HG03469 (cell line): ENCODE measurements at regions not wholly inside any gene's neighbourhood (a gene's known extent, or its start where the extent isn't known, plus 50 kb on each side); places are given as distances from the start of the nearest gene placed in this dataset.
A peak's percentile ranks its signal among the peaks of the same experiment; 100 is the strongest.
"Not testable (repeated sequence)": the region's sequence is repeated elsewhere in the genome, so short reads cannot be mapped to it uniquely, and the experiment has no call there.

ENCODE experiments used
- ATAC-seq: cut with Tn5 transposase; IDR thresholded peaks from one replicate; pipeline ENCODE4 v1.9.1; 2021; ENCODE audit warnings: mild to moderate bottlenecking, moderate library complexity, moderate number of reproducible peaks; ENCODE audit not compliant: unreplicated experiment

DNA sequence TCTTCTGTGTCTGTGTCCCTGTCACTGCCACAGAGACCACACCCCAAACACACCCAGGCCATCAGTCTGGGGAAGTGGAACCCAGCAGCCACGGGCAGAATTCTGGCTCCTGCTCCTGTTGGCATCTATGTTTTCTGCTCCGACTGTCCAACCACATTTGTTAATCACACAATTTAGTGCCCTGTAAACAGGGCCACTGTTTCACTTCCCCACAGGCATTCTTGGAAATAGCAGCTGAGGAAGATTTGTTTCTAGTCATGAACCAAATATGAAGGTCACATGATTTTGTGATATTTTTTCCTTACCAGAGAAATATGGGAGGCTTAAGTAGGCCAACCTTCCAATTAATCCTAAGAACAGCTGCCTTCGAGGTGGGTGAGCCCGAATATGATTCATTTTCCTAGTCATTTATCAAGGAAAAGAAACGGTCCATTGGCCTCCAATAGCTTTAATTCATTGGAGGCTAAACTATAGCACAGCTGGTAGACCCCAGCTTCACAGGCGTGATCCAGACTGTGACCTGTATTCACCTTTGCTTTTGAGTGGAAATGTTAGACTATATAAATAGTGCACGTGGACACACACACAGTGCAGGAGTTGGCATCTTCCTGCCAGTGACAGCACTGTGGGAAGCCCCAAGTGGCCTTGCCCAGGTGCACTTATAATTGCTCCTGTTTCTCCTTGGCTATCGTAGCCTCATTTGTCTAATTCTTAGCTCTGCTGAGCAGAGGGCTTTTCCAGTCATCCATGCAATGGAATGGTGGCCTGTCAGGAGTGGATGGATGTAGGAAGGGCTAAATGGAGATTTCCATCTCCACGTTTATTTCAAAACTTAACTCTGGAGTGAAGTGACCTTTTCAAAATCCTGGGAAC, 267.9 kb downstream of the LPIN1 start:
- ATAC-seq, result no peak

- ATAC-seq, result no peak
Observed at GRCh38 chr2:12017499-12018157, 271.2 kb downstream of the LPIN1 start.

- ATAC-seq, result not testable (repeated sequence)
Observed at GRCh38 chr2:12018726-12019125, 272.3 kb downstream of the LPIN1 start.

DNA sequence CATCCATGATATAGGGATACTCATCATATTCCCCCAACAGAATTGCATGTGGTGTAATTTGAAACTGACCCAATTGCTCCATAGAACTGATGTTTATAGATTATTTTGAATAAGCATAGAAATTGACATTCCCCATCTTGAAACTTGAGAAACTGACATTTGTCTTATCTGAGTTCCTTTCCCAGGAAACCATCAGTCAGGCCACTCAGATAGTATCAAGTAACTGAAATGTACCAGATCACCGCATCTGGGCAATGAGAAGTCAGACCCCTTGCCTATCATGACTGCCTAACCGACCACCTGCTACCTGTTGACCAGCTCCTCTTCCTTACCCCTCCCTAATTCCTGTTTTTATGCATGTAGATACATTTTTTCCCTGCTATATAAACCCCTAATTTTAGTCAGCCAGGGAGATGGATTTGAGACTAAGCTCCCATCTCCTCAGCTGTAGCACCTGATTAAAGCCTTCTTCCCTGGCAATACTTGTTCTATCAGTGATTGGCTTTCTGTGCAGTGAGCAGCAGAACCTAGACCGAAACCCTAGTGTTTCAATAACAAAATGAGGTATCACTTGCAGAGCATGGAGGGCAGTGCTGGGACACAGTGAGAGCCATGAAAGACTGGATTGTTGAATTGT, 274.5 kb downstream of the LPIN1 start:
- no peak for ATAC-seq

- ATAC-seq, result not testable (repeated sequence)
Observed at GRCh38 chr2:12024197-12024907, 277.9 kb downstream of the LPIN1 start.

DNA sequence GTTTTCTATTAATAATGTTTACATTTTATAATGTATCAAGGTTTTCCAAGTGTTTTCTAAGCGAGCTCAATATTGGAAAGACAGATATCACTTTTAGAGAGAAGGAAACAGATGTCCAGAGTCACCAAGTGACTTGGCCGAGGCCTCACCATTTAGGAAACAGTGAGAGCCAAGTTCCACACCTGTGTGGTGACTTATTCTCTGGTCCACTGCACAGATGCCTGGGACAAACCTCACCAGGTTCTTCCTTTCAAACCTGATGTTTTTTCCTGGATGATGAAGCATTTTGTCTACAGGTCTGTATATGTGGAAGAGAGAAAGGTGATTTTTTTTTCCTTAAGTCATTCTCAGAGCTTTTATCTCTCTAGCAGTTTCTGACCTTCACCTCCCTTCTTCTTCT, 280.7 kb downstream of the LPIN1 start:
- no peak for ATAC-seq

DNA sequence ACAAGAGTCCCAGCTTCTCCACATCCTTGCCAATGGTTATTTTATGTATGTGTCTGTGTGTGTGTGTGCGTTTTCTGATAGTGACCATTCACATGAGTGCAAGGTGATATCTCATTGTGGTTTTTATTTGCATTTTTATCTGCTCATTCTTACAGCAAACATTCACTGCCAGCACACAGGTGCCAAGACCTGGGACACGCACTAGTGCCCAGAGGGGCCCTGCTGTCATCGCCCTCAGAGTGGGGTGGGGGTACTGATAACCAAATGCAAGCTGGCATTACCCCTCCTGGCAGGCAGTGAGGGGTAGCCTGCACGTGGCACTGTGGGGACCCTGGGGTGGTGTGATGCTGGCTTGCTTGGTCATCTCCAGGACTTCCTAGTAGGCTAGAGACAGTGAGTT, 285.4 kb downstream of the LPIN1 start:
- no peak for ATAC-seq

- ATAC-seq, result peak; percentile 62
Observed at GRCh38 chr2:12032398-12032797, 286.0 kb downstream of the LPIN1 start.

DNA sequence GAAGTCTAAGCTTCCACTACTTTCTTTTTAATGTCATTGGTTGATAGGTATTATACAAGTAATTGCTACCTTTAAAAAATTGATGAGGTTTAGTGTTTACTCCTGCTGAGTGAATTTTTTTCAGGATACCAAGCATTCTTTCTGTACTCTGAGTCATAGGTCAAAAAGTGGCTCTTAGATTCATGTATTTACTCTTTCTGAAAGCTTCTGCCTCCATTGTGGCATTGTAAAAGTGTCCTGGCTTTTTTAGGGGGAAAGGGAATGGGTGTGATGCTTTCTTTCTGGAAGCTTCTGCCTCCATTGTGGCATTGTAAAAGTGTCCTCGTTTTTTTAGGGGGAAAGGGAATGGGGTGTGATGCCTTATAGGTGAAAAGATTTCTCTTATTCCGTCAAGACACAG, 286.5 kb downstream of the LPIN1 start:
- no peak for ATAC-seq

- no peak for ATAC-seq
Observed at GRCh38 chr2:12033494-12033893, 287.1 kb downstream of the LPIN1 start.

- ATAC-seq, result no peak
Observed at GRCh38 chr2:12034382-12034781, 287.9 kb downstream of the LPIN1 start.

DNA sequence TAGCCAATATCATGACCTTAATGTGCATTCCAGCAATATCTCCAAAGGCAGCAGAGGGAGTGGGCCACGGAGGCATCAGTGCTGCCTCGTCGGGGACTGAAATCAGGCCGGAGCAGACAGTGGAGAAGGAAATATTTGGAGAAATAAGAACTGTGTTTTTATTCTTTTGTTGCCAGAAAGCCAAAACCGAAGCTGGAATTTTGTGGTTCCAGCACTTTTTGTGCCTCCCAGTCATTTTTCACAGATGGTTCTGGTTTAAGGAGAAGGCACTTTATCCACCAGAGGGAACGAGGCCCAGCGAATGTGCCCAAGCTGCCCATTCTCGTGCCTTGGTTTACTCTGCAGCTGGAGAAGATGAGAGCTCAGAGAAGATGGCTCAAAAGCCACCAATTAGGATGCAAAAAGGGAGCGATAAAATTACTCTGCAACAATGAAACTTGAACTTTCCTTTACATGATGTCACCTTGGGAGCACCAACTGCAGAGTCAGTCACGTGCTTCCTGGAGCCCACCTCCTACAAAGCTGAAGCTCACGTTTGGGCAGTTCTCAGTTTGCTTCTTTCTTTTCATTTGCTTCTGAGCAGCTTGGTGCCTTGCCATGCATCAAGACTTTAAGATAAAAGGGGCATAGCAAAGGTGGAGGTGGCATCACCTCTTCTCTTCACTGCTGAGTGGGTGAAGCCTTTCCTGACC, 288.7 kb downstream of the LPIN1 start:
- ATAC-seq, result no peak

DNA sequence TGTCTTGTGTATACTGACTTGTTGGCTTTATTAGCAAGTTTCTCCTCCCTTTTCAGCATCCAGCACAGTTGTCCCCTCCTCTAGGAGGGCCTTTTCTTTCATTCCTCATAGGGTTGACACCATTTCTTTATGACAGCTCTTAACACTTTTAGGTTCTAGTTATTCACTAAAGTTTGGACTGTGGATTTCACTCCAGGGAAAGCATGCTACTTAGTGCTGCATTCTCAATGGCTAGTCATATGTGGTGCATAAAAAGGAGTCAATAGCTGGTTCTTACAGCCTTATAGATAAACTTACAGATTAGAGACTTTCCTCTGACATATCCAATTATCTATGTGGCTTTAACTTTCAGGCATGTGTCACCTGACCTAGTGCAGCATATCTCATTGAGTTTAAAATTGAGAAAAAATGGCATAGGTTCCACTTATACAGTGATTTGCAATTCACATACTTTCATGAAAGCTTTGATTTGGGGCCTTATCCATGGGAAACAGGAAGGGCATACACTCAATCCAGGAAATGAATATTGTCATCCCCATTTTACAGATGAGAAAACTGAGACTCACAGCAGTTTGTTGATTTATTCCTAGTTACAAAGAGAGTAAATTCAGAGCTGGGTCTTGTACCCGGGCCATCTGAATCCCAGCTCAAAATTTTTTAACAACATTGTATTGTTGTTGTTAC, 289.7 kb downstream of the LPIN1 start:
- ATAC-seq, result no peak

- ATAC-seq, result no peak
Observed at GRCh38 chr2:12036640-12036983, 290.2 kb downstream of the LPIN1 start.

GRCh38 chr2:12037301-12037700, 290.9 kb downstream of the LPIN1 start:
- no peak for ATAC-seq

GRCh38 chr2:12041236-12041635, 294.8 kb downstream of the LPIN1 start:
- no peak for ATAC-seq

DNA sequence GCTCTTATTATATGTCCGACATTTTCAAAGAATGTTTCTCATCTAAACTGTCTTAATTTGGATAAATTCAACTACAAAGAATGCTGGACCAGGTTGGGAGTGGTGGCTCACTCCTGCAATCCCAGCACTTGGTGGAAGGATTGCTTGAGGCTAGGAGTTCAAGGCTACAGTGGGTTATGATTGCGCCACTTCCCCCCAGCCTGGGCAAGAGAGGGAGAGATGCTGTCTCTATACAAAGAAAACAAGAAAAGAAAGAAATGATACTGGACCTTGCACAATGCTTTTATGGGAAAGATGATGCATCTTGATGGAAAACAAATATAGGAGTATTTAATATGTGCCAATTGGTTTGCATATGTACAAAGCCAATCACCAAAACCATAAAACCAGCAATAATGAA, 296.7 kb downstream of the LPIN1 start:
- no peak for ATAC-seq

GRCh38 chr2:12044857-12045256, 298.4 kb downstream of the LPIN1 start:
- ATAC-seq, result peak; percentile 68

- peak; percentile 26 for ATAC-seq
Observed at GRCh38 chr2:12045864-12046291, 299.4 kb downstream of the LPIN1 start.

GRCh38 chr2:12046641-12047040, 300.2 kb downstream of the LPIN1 start:
- no peak for ATAC-seq
